ENCODE measurements at regions not wholly inside any gene's neighbourhood (a gene's known extent, or its start where the extent isn't known, plus 50 kb on each side); places are given as distances from the start of the nearest gene placed in this dataset.

DNA sequence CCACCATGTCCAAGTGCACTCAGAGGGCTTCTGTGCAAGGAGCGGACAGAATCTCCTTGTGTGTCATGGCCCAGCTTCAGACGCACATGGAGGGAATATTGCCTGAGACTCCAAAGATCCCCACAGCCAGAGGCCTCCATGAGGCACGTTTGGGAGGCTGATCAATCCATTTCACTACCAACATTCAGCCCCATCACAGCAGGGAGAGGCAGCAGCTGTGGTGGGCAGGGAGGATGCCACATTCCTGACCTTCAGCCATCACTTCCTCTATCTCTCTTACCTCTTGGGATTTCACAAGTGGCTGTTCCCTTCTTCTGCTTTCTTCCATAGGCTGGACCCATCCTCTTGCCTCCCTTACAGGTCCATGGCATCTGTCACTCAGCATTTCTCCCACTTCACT lies 82.4 kb upstream of the MBNL2 start:
- DNase-seq, result no peak

- no peak for DNase-seq
Measured at GRCh38 chr13:97140131-97140530, 82.0 kb upstream of the MBNL2 start.

- no peak for DNase-seq
Measured at GRCh38 chr13:97140611-97141010, 81.5 kb upstream of the MBNL2 start.

GRCh38 chr13:97141097-97141496 lies 81.0 kb upstream of the MBNL2 start:
- DNase-seq, result no peak

DNA sequence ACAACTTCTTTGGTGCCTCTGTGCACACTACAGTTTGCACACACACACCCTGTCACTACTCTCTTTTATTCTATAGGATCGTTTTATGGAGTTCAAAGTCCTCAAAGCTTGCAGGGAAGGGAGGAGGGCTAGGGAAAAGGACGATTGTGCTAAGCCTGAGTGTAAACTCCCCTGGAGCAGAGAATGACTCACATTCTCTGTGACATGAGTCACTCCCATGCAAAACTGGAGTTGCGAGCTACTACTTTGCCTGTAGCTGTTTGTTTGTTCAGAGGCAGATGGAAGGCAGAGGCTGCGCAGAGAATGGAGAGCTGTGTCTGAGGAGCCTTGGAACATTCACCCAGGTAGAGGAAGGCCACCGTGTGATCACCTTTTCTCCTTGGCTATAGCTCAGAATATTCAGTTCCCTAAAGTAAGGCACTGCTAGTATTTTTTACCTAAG lies 80.5 kb upstream of the MBNL2 start:
- DNase-seq, result no peak

- DNase-seq, result no peak
Measured at GRCh38 chr13:97142452-97142851, 79.7 kb upstream of the MBNL2 start.

GRCh38 chr13:97145057-97145456 lies 77.1 kb upstream of the MBNL2 start:
- no peak for DNase-seq

GRCh38 chr13:97148894-97149293 lies 73.2 kb upstream of the MBNL2 start:
- no peak for DNase-seq

DNA sequence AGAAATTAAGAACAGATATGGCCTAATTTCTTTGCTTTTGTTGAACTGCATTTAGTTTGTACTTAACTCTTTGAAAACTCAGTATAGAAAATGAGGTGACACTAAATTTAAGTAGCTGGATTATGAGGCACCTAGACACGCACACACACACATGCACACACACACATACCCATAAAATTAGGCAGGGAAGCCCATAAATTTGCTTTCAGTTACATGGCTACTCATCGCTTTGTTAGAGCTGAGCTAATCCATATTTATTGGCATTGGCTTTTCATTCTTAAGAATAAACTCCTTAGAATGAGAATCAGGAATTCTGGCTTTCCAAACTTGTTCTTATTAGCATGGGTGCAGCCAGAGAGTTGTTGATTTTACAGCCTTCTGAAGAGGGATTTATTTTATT lies 61.7 kb upstream of the MBNL2 start:
- DNase-seq, result no peak

GRCh38 chr13:97161582-97162231 lies 60.4 kb upstream of the MBNL2 start:
- no peak for DNase-seq

DNA sequence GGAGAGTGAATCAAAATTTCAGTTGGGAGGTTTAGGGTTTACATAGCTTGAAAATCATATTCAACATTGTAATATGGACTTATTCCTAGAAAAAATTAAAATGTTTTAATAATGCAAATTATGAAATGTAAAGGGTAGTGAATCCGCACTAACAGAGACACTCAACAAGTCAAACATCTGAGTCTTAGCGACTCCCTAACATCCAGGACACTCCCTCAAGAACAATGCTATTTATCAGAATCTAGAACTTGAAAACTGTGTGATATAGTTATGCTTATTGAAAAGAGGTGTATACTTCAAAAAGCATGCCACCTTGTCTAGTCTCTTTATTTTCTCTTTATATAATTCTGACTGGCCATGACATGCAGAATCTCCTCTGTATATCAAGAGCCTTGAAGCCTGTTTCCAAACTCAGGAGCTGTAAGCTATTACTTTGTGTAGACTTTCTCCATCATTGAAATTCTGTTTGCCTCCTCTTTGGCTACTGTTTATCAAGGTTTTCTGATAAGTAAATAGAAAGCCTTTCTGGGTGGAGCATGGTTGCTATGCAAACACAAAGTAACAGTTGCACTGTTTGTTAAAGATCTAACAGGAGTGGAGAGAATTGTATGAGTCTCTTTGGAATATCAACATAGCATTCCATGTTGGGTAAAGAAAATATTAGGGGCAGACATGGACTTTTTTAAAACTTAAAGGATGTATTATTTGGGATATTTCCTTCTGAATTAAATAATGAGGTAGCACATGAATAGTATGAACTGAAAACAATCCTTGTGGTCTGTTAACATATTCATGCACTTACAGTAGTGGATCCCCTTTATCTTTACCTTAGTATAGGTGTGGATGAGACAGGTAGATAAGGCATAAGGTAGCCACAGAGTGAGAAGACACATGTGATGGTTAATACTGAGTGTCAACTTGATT lies 56.4 kb upstream of the MBNL2 start:
- no peak for DNase-seq

DNA sequence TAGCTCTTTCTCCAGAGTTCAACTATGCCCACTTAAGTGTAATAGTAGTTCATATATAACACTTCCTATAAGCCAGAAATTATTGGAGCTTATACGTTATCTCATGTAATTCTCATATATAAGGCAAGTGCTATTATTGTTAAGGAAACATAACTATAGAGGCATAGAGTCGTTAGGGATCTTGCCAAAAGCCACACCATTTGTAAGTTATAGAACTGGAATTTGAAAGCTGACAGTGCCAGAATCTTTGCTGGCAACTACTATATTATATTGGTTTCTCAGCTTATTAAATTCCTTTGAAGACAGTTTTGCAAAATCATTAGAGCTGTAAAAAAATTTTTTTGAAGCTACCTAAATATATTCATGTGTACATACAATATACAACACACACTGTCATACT lies 51.0 kb upstream of the MBNL2 start:
- no peak for DNase-seq

All from NCI-H1105 (cell line).